Panc1 (cell line): ENCODE measurements at regions not wholly inside any gene's neighbourhood (a gene's known extent, or its start where the extent isn't known, plus 50 kb on each side); places are given as distances from the start of the nearest gene placed in this dataset.

Experiments
- ATAC-seq: fragments of 200-7000 bp; cut with Tn5 transposase; 2 replicates; pipeline ENCODE4 v1.9.1; 2020; ENCODE audit warnings: mild to moderate bottlenecking, moderate library complexity
- BruUV-seq: library from RNA; stranded (reverse); fragments of 400-500 nt; replicated peaks from 2 replicates; lab custom pipeline; 2021; lab: Mats Ljungman, UMichigan
- CTCF ChIA-PET: fragments of 300-600 bp; sonication (Branson Sonifier 250); formaldehyde crosslinking; loops from one replicate; lab custom pipeline; 2022; ENCODE audit warnings: antibody characterized with exemption; lab: Charles Lee
- POLR2A ChIA-PET: fragments of 300-600 bp; sonication (Branson Sonifier 250); formaldehyde crosslinking; loops from one replicate; lab custom pipeline; 2022; ENCODE audit warnings: antibody characterized with exemption; lab: Charles Lee
- DNase-seq: peaks from one replicate; pipeline ENCODE4 v3.0.0-alpha.2; 2010; ENCODE audit warnings: low read depth, low spot score
- H3K27ac ChIP-seq: 2 replicates; pipeline ENCODE4 v1.5.1; 2011; ENCODE audit warnings: mild to moderate bottlenecking, low read length, inconsistent platforms
- H3K27me3 ChIP-seq: fragments of 200-500 bp; sonication (Bioruptor generic); 2 replicates; pipeline ENCODE4 v1.6.0; 2014; ENCODE audit warnings: low read length, inconsistent platforms; ENCODE audit not compliant: control insufficient read depth, insufficient read depth
- H3K36me3 ChIP-seq: fragments of 200-500 bp; sonication (Bioruptor generic); 2 replicates; pipeline ENCODE4 v1.5.1; 2014; ENCODE audit warnings: inconsistent platforms, mild to moderate bottlenecking, low read length, moderate library complexity; ENCODE audit not compliant: control insufficient read depth, insufficient read depth
- H3K4me1 ChIP-seq: 2 replicates; pipeline ENCODE4 v1.5.1; 2011; ENCODE audit warnings: inconsistent platforms, mild to moderate bottlenecking, low read length, moderate library complexity; ENCODE audit not compliant: control insufficient read depth, insufficient read depth
- H3K4me3 ChIP-seq, 2 experiments: 2 replicates each; pipeline ENCODE4 v1.5.1; 2011 to 2012; ENCODE audit warnings: low read depth in 2 of 2, low read length in 2 of 2, mild to moderate bottlenecking in 2 of 2, inconsistent platforms in 1 of 2, moderate library complexity in 1 of 2
- H3K9me3 ChIP-seq: fragments of 200-500 bp; sonication (Bioruptor generic); 2 replicates; pipeline ENCODE4 v1.5.1; 2014; ENCODE audit warnings: low read depth, mild to moderate bottlenecking, inconsistent platforms, low read length, moderate library complexity; ENCODE audit not compliant: control insufficient read depth, insufficient read depth
- CTCF ChIP-seq: fragments of 450-650 bp; IDR thresholded peaks from 2 replicates; pipeline ENCODE4 v1.5.1; 2017; ENCODE audit warnings: mild to moderate bottlenecking
- POLR2AphosphoS5 ChIP-seq: IDR thresholded peaks from 2 replicates; pipeline ENCODE4 v1.6.1; 2012; ENCODE audit warnings: mild to moderate bottlenecking, low read depth, low read length, moderate library complexity
- REST ChIP-seq, 2 experiments: IDR thresholded peaks; 2 replicates each; pipeline ENCODE4 v1.6.1; 2011 to 2012; ENCODE audit warnings: low read depth in 2 of 2, control low read depth in 1 of 2, low read length in 1 of 2, mild to moderate bottlenecking in 1 of 2, moderate library complexity in 1 of 2; ENCODE audit not compliant: insufficient read depth in 1 of 2
- SIN3A ChIP-seq: IDR thresholded peaks from 2 replicates; pipeline ENCODE4 v1.6.1; 2012; ENCODE audit warnings: low read depth, mild to moderate bottlenecking, low read length, moderate library complexity, borderline replicate concordance; ENCODE audit not compliant: insufficient read depth
- TCF7L2 ChIP-seq: IDR thresholded peaks from 2 replicates; pipeline ENCODE4 v1.6.1; 2011; ENCODE audit warnings: mild to moderate bottlenecking, low read depth, low read length, inconsistent platforms
- in situ Hi-C: cut with HindIII; loops from 2 replicates; pipeline ENCODE4 v1.10.0; 2016; ENCODE audit warnings: low sequenced_read_pairs, low pct_unique_long_range_greater_than_20kb
- intact Hi-C: fragments of 100-400 bp; cut with micrococcal nuclease; formaldehyde crosslinking; loops from one replicate; pipeline ENCODE4 v1.10.0; 2022; ENCODE audit not compliant: unreplicated experiment

GRCh38 chr3:67200618-67201017 is 202.5 kb downstream of the KBTBD8 start:
- Histone ChIP-seq H3K4me3 (no peak overlapping the region), H3K4me1 (no peaks in the 10 kb centered on the region), H3K27me3 (no peaks in the 10 kb centered on the region), H3K27ac (no peak overlapping the region), H3K36me3 (no peaks in the 10 kb centered on the region), H3K9me3 (no peaks in the 10 kb centered on the region)
- no TSS peak for BruUV-seq
- in situ Hi-C loops = no loop called here
- CTCF ChIA-PET = no interaction called here
- no peak for DNase-seq
- intact Hi-C loops = no loop called here
- POLR2A ChIA-PET = no interaction called here
- TF ChIP-seq REST (IDR thresholded peaks at IDR 0.05; ENCODE audit: insufficient read depth in 1 of 2, low read depth in 2 of 2, low read length in 1 of 2) (no peak), CTCF (no peak), TCF7L2 (no peak), SIN3A (no peak)
- ATAC-seq = no peak

GRCh38 chr3:67201026-67201425 is 202.9 kb downstream of the KBTBD8 start:
- H3K27me3 ChIP-seq = no peaks in the 10 kb centered on the region
- TF ChIP-seq TCF7L2 (no peak), REST (IDR thresholded peaks at IDR 0.05; ENCODE audit: insufficient read depth in 1 of 2, low read depth in 2 of 2, low read length in 1 of 2) (no peak), SIN3A (no peak), POLR2AphosphoS5 (no peak), CTCF (no peak)
- CTCF ChIA-PET = no interaction called here
- intact Hi-C loops = no loop called here
- H3K4me3 ChIP-seq = no peak overlapping the region
- no peak for DNase-seq
- POLR2A ChIA-PET = no interaction called here
- H3K9me3 ChIP-seq = no peaks in the 10 kb centered on the region
- no peaks in the 10 kb centered on the region for H3K4me1 ChIP-seq
- BruUV-seq = no TSS peak
- no peaks in the 10 kb centered on the region for H3K36me3 ChIP-seq
- ATAC-seq = no peak
- no peak overlapping the region for H3K27ac ChIP-seq
- in situ Hi-C loops = no loop called here
